Activated CD4-positive, alpha-beta T cell treated with anti-CD3 and anti-CD28 coated beads for 36 hours (primary cell): ENCODE measurements at regions not wholly inside any gene's neighbourhood (a gene's known extent, or its start where the extent isn't known, plus 50 kb on each side); places are given as distances from the start of the nearest gene placed in this dataset.
"Not testable (repeated sequence)": the region's sequence is repeated elsewhere in the genome, so short reads cannot be mapped to it uniquely, and the experiment has no call there.

Source experiments
- ATAC-seq: fragments of 200-7000 bp; cut with Tn5 transposase; one replicate; pipeline ENCODE4 v1.10.0; 2021; ENCODE audit warnings: mild to moderate bottlenecking, moderate library complexity
- CTCF ChIA-PET: fragments of 350-600 bp; sonication (Branson Sonifier 250); formaldehyde crosslinking; loops from one replicate; lab custom pipeline; 2021; ENCODE audit warnings: antibody characterized with exemption; lab: Charles Lee
- POLR2A ChIA-PET: fragments of 350-600 bp; sonication (Branson Sonifier 250); formaldehyde crosslinking; loops from one replicate; lab custom pipeline; 2021; ENCODE audit warnings: antibody characterized with exemption, inconsistent platforms; lab: Charles Lee
- DNase-seq: peaks from one replicate; pipeline ENCODE4 v3.0.0-alpha.2; 2020
- H3K27ac Mint-ChIP-seq: one replicate; pipeline ENCODE4 v1.8.0; 2021; ENCODE audit warnings: mixed read lengths
- H3K27me3 Mint-ChIP-seq: one replicate; pipeline ENCODE4 v1.8.0; 2021; ENCODE audit warnings: mixed read lengths
- H3K36me3 Mint-ChIP-seq: one replicate; pipeline ENCODE4 v1.8.0; 2021; ENCODE audit warnings: low read depth, mixed read lengths
- H3K4me1 Mint-ChIP-seq: one replicate; pipeline ENCODE4 v1.8.0; 2021; ENCODE audit warnings: mixed read lengths
- H3K4me3 Mint-ChIP-seq: one replicate; pipeline ENCODE4 v1.8.0; 2021; ENCODE audit warnings: mild to moderate bottlenecking, moderate library complexity, mixed read lengths
- H3K9me3 Mint-ChIP-seq: one replicate; pipeline ENCODE4 v1.8.0; 2021; ENCODE audit warnings: low read depth, mixed read lengths
- intact Hi-C, 2 experiments: fragments of 100-400 bp; cut with DNase I in 1 of 2; cut with micrococcal nuclease in 1 of 2; formaldehyde crosslinking; loops; one replicate each; pipeline versions ENCODE4 v1.14.2 to v1.15.1; 2022 to 2024; cut with DNase I, micrococcal nuclease

GRCh38 chr20:40961686-40962640, 66.7 kb upstream of the TOP1 start:
- H3K36me3 Mint-ChIP-seq = no peaks in the 10 kb centered on the region
- no peaks in the 10 kb centered on the region for H3K27me3 Mint-ChIP-seq
- POLR2A ChIA-PET = no interaction called here
- no peak overlapping the region for H3K4me3 Mint-ChIP-seq
- peak; percentile 53 for ATAC-seq
- intact Hi-C loops = loop anchor here (2.0 to 10.0 kb wide), 6 partner anchors 147 to 1695 kb away; no protein-coding TSS in a partner anchor
- H3K9me3 Mint-ChIP-seq = no peaks in the 10 kb centered on the region
- no peak overlapping the region for H3K27ac Mint-ChIP-seq
- H3K4me1 Mint-ChIP-seq = peaks cover 8% of the 10 kb centered on the region
- DNase-seq = peak; percentile 11
- CTCF ChIA-PET = interaction anchor here (0.6 to 7.9 kb wide), 22 partner anchors 9 to 928 kb away, joined by 3 to 94 read pairs (median 4); no protein-coding TSS in a partner anchor

- Mint-ChIP-seq H3K36me3 (no peaks in the 10 kb centered on the region), H3K4me1 (peaks cover 8% of the 10 kb centered on the region), H3K27me3 (no peaks in the 10 kb centered on the region), H3K9me3 (no peaks in the 10 kb centered on the region), H3K27ac (no peak overlapping the region), H3K4me3 (no peak overlapping the region)
- ChIA-PET CTCF (interaction anchor here (0.6 to 7.9 kb wide), 36 partner anchors 10 to 1914 kb away, joined by 3 to 94 read pairs (median 3); no protein-coding TSS in a partner anchor), POLR2A (no interaction called here)
- ATAC-seq (peak; percentile 88), DNase-seq (peak; percentile 85)
- intact Hi-C loops = loop anchor here (1.0 to 10.0 kb wide), 8 partner anchors 148 to 1696 kb away; no protein-coding TSS in a partner anchor
These were observed 65.7 kb upstream of the TOP1 start for GRCh38 chr20:40962733-40963504.

- ChIA-PET CTCF (interaction anchor here (0.6 to 7.9 kb wide), 29 partner anchors 9 to 1915 kb away, joined by 3 to 94 read pairs (median 4); no protein-coding TSS in a partner anchor), POLR2A (no interaction called here)
- Mint-ChIP-seq H3K9me3 (no peaks in the 10 kb centered on the region), H3K4me1 (peaks cover 8% of the 10 kb centered on the region), H3K27me3 (no peaks in the 10 kb centered on the region), H3K36me3 (no peaks in the 10 kb centered on the region), H3K4me3 (no peak overlapping the region), H3K27ac (no peak overlapping the region)
- no peak for DNase-seq
- intact Hi-C loops = loop anchor here (1.0 to 10.0 kb wide), 8 partner anchors 149 to 1696 kb away; no protein-coding TSS in a partner anchor
- ATAC-seq = no peak
These were observed 65.1 kb upstream of the TOP1 start for GRCh38 chr20:40963505-40963845.

GRCh38 chr20:40965671-40966070, 63.0 kb upstream of the TOP1 start:
- H3K4me3 Mint-ChIP-seq = no peak overlapping the region

DNA sequence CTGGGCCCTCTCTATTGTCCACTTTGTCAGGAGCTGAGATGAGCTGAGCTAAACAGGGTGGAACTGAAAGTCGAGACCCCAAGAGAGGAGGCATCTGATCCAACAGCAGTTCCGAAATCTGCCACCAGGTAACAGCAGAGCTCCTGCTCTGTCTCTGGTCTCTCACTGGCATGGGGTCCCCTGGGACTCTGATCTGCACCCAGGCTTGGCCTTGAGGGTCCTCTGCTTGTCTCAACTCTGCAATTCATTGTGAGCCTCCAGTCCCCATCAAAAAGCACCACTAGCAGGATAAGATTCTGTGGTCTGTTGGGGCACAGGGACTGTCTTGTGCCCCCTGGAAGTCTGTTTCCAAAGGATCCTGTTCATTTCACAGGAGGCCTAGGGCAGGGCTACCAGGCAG, 62.5 kb upstream of the TOP1 start:
- ChIA-PET POLR2A (no interaction called here), CTCF (interaction anchor here (0.6 to 7.9 kb wide), 6 partner anchors 24 to 224 kb away, joined by 3 to 94 read pairs (median 4); no protein-coding TSS in a partner anchor)
- Mint-ChIP-seq H3K27ac (no peak overlapping the region), H3K9me3 (no peaks in the 10 kb centered on the region), H3K4me3 (no peak overlapping the region), H3K4me1 (peaks cover 17% of the 10 kb centered on the region), H3K36me3 (no peaks in the 10 kb centered on the region), H3K27me3 (peaks cover 6% of the 10 kb centered on the region)
- ATAC-seq (no peak), DNase-seq (peak; percentile 13)
- intact Hi-C loops = loop anchor here (10.0 kb wide), 2 partner anchors 151 to 729 kb away; no protein-coding TSS in a partner anchor

More at GRCh38 chr20:40965671-40966070, 63.0 kb upstream of the TOP1 start:
- H3K36me3 Mint-ChIP-seq = no peaks in the 10 kb centered on the region
- H3K27ac Mint-ChIP-seq = no peak overlapping the region
- intact Hi-C loops = loop anchor here (10.0 kb wide), 2 partner anchors 151 to 729 kb away; no protein-coding TSS in a partner anchor
- peaks cover 6% of the 10 kb centered on the region for H3K27me3 Mint-ChIP-seq
- POLR2A ChIA-PET = no interaction called here
- CTCF ChIA-PET = interaction anchor here (0.6 to 7.9 kb wide), 6 partner anchors 24 to 1915 kb away, joined by 3 to 94 read pairs (median 6); no protein-coding TSS in a partner anchor
- H3K9me3 Mint-ChIP-seq = no peaks in the 10 kb centered on the region
- DNase-seq = no peak
- peaks cover 17% of the 10 kb centered on the region for H3K4me1 Mint-ChIP-seq
- no peak for ATAC-seq

- H3K36me3 Mint-ChIP-seq = no peaks in the 10 kb centered on the region
- H3K27me3 Mint-ChIP-seq = peaks cover 6% of the 10 kb centered on the region
- ATAC-seq = no peak
- intact Hi-C loops = loop anchor here (10.0 kb wide), 2 partner anchors 152 to 728 kb away; no protein-coding TSS in a partner anchor
- H3K4me1 Mint-ChIP-seq = peaks cover 14% of the 10 kb centered on the region
- no peaks in the 10 kb centered on the region for H3K9me3 Mint-ChIP-seq
- DNase-seq = no peak
- POLR2A ChIA-PET = no interaction called here
- no peak overlapping the region for H3K4me3 Mint-ChIP-seq
- H3K27ac Mint-ChIP-seq = no peak overlapping the region
- CTCF ChIA-PET = interaction anchor here (0.6 to 7.9 kb wide), 4 partner anchors 25 to 224 kb away, joined by 3 to 94 read pairs (median 15); no protein-coding TSS in a partner anchor
These were observed 62.0 kb upstream of the TOP1 start for GRCh38 chr20:40966516-40967185.

GRCh38 chr20:40967700-40968099, 60.9 kb upstream of the TOP1 start:
- DNase-seq (no peak), ATAC-seq (no peak)
- peaks cover 6% of the 10 kb centered on the region for H3K27me3 Mint-ChIP-seq
- ChIA-PET CTCF (interaction anchor here (0.9 to 7.9 kb wide), 15 partner anchors 10 to 372 kb away, joined by 3 to 94 read pairs (median 4); no protein-coding TSS in a partner anchor), POLR2A (no interaction called here)
- intact Hi-C loops = loop anchor here (1.0 to 10.0 kb wide), 5 partner anchors 128 to 727 kb away; partner anchors contain the start of gene LPIN3 (in 2 of the 2)
- H3K27ac Mint-ChIP-seq = no peak overlapping the region
- no peaks in the 10 kb centered on the region for H3K36me3 Mint-ChIP-seq
- H3K4me3 Mint-ChIP-seq = no peak overlapping the region
- H3K9me3 Mint-ChIP-seq = no peaks in the 10 kb centered on the region
- H3K4me1 Mint-ChIP-seq = peaks cover 9% of the 10 kb centered on the region

DNA sequence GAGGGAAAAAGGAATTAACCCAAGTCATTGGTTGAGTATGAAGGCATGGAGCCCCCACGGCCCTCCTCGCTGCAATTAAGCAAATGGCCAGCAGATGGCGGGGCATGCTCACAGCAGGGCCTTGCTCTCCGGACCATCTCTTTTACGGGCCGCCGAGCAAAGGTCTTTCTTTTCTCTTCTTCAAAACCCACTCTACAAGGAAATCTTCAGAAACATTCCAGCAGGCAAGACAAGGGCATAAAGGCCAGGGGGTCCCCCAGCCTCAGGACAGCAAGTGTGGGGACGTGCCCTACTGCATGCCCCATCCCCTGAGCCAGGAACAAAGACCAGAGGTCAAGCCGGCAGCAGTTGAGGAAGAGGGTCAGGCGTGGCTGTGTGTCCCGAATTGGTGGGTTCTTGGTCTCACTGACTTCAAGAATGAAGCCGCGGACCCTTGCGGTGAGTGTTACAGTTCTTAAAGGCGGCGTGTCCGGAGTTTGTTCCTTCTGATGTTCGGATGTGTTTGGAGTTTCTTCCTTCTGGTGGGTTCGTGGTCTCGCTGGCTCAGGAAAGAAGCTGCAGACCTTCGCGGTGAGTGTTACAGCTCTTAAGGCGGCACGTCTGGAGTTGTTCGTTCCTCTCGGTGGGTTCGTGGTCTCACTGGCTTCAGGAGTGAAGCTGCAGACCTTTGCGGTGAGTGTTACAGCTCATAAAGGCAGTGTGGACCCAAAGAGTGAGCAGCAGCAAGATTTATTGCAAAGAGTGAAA, 59.6 kb upstream of the TOP1 start:
- peak overlapping the region; percentile 73 for H3K27ac Mint-ChIP-seq
- H3K36me3 Mint-ChIP-seq, H3K4me1 Mint-ChIP-seq, H3K9me3 Mint-ChIP-seq, H3K27me3 Mint-ChIP-seq: not testable (repeated sequence)
- ChIA-PET POLR2A (interaction anchor here (0.6 kb wide), 1 partner anchor 111 kb away, joined by 5 read pairs; no protein-coding TSS in a partner anchor), CTCF (interaction anchor here (0.6 to 3.9 kb wide), 28 partner anchors 9 to 372 kb away, joined by 3 to 43 read pairs (median 4); partner anchors contain the start of gene LPIN3)
- peak overlapping the region; percentile 72 for H3K4me3 Mint-ChIP-seq
- ATAC-seq (peak; percentile 92), DNase-seq (peak; percentile 92)
- intact Hi-C loops = loop anchor here (1.0 to 10.0 kb wide), 5 partner anchors 126 to 726 kb away; partner anchors contain the start of gene LPIN3 (in 2 of the 2)

GRCh38 chr20:40970218-40970617, 58.4 kb upstream of the TOP1 start:
- Mint-ChIP-seq H3K4me1 (peaks cover 9% of the 10 kb centered on the region), H3K4me3 (no peak overlapping the region), H3K27me3 (peaks cover 6% of the 10 kb centered on the region), H3K36me3 (no peaks in the 10 kb centered on the region), H3K27ac (no peak overlapping the region), H3K9me3 (no peaks in the 10 kb centered on the region)
- ATAC-seq (no peak), DNase-seq (no peak)
- ChIA-PET POLR2A (interaction anchor here (0.9 kb wide), 1 partner anchor 305 kb away, joined by 3 read pairs; no protein-coding TSS in a partner anchor), CTCF (interaction anchor here (1.4 to 3.9 kb wide), 3 partner anchors 21 to 124 kb away, joined by 4 to 43 read pairs (median 24); no protein-coding TSS in a partner anchor)
- intact Hi-C loops = no loop called here
